AG10803 (cell line): ENCODE measurements at regions not wholly inside any gene's neighbourhood (a gene's known extent, or its start where the extent isn't known, plus 50 kb on each side); places are given as distances from the start of the nearest gene placed in this dataset.

ENCODE experiments used
- DNase-seq: peaks from one replicate; pipeline ENCODE4 v3.0.0; 2010; ENCODE audit warnings: low read depth
- H3K4me3 ChIP-seq: 2 replicates; pipeline ENCODE4 v1.5.1; 2011; ENCODE audit warnings: mild to moderate bottlenecking, low read length, control low read depth
- TF ChIP-seq, protein P1 (sequence below): conservative IDR thresholded peaks from 2 replicates; pipeline ENCODE4 v1.5.1; 2011; ENCODE audit warnings: mild to moderate bottlenecking, low read length, control low read depth, inconsistent platforms

DNA sequence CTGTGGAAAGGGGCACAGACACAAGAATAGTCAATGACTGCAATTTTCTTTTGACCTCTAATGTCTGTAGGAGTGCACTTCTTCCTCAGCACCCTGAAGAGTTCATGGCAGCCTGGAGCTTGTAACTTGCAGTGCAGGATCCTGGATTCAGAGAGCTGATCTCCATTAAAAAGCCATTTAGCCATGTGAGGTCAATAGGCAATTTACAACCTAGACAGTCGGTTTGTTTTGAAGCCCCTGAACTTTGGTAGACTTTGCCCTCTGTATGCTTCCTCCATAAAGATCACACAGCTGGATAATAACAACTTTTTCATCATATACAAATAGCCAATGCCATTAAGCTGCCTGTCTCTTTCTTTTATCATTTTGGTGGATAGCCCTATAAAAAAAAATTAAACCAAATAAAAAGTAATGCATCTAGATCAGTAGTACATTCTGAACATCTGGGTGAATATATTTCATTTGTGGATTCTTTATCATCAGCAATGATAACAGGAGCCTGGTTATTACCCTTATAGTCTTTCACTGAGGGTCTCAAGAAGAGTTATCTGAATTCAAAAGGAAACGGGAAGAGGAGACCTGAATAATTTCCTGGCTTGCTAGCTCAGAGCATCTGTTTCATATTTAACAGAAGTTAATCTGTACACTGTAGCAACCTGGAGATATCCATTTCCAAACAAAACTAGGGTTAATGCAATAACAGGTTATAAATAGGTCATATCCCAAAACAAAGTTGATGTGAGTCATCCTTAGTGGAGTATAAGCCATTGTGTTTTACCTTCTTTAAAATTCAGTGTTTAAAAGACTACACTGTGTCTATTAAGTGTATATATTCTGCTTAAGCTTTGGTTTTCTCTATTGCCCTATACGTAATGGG is 193.8 kb upstream of the ACTBL2 start:
- peak; percentile 27 for DNase-seq
- TF ChIP-seq, protein P1, sequence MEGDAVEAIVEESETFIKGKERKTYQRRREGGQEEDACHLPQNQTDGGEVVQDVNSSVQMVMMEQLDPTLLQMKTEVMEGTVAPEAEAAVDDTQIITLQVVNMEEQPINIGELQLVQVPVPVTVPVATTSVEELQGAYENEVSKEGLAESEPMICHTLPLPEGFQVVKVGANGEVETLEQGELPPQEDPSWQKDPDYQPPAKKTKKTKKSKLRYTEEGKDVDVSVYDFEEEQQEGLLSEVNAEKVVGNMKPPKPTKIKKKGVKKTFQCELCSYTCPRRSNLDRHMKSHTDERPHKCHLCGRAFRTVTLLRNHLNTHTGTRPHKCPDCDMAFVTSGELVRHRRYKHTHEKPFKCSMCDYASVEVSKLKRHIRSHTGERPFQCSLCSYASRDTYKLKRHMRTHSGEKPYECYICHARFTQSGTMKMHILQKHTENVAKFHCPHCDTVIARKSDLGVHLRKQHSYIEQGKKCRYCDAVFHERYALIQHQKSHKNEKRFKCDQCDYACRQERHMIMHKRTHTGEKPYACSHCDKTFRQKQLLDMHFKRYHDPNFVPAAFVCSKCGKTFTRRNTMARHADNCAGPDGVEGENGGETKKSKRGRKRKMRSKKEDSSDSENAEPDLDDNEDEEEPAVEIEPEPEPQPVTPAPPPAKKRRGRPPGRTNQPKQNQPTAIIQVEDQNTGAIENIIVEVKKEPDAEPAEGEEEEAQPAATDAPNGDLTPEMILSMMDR, result no peak
- H3K4me3 ChIP-seq, result no peak overlapping the region

DNA sequence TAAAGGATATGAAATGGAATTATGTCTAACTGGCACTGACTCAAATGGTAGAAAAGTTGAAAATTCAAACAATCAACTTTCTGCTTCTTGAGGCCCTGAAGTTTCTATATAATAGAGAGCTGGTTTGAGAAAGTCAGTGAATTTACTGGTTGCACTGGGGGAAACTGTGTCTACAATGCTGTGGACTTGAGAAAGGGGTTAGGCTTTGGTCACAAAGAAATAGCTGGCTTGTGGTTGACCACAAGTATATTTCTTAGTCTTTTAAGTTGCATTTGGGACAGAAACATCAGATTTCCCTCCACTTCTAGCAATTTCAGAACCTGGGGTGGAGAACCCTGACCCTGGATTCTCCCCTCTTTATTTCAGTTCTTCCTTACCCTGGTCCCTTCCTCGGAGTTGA is 192.6 kb upstream of the ACTBL2 start:
- no peak overlapping the region for H3K4me3 ChIP-seq
- TF ChIP-seq, protein P1, result no peak
- DNase-seq, result peak; percentile 20

DNA sequence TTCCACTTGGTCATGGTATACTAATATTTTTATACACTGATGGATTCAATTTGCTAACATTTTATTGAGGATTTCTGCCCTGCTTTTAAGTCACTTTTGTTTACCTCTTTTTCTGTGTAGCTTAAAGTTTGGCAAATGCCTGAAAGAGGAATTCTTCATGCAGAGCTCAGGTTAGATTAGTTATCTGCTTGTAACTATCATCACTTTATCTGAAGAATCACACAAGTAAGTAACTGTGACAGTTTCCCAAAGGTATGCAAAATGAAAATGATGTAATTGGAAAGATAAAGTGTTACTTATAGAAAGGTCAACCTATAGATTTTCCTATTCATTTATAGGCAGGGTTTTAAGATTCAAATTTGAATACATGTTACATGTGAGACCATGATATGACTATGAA is 188.8 kb upstream of the ACTBL2 start:
- H3K4me3 ChIP-seq, result no peak overlapping the region
- TF ChIP-seq, protein P1, result no peak
- no peak for DNase-seq

DNA sequence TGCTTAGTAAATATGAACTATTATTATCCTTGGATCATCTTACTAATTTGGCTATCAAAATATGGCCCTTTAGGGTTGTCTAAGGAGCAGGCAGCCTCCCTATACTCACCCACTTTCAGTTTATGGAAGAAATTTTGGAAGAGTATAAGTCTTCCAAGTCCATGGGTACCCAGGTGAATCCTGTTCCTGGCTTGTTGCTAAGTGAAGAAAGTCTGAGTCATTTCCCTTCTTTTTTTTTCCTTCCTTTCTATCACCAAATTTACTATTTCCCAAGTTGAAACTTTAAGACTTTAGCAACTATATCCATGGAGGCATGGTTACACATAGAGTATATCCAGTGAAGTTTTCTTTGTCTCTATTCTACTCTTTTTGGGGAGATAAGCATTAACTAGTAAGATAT is 184.0 kb upstream of the ACTBL2 start:
- TF ChIP-seq, protein P1, result no peak
- DNase-seq, result no peak
- H3K4me3 ChIP-seq, result no peak overlapping the region

DNA sequence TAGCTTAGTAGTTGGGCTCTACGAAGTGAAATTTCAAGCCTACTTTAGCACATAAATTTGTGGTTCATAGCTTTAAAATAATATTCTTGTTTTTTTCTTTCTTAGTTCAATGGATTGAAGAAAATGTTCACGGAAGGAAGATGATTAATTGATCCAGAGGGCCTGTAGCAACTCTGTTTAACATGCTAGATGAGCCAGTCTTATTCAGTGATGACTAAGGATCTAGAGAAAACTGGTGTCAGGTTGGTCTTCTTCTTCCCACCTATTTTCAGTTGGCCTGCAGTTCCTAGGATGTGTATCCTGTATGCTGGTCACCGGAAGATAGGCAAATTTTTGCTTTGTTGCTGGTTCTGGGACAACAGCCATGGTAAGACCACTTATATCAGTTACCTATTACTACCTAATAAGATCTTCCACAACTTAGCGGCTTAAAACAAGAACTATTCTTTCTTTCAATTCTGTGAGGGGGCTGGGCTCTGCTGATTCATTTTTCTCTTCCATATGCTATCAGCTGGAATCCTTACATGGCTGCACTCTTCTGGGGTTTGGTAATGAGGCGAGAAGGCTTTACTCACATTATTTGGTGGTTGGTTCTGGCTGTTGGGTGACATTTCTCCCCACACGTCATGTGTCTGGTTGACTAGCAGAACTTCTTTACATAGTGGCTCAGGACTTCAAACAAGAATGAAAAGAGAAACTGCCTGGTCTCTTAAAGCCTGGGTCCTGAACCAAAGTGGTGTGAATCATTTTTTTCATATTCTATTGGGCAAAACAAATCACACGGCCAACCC is 182.7 kb upstream of the ACTBL2 start:
- no peak for DNase-seq
- H3K4me3 ChIP-seq, result no peak overlapping the region
- TF ChIP-seq, protein P1, result no peak

DNA sequence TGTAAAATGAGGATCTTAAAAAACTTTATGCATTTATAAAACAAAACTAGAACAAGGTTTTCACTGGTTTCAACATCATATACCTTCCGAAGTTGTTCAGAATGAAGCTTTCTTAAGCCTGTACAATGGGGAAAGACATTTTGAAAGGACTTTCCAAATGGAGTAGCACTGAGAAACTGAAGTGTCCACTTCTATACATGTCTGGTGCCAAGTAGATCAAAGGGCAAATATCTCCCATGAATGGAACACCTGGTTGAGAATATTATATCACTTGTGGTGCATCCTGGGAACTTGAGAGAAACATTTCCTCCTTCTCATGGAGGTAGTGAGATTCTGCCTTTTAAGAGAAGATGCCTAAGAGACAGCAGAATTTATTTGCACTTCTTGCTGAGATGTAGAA is 182.1 kb upstream of the ACTBL2 start:
- no peak for DNase-seq
- no peak overlapping the region for H3K4me3 ChIP-seq
- TF ChIP-seq, protein P1, result no peak
